Activated CD4-positive, alpha-beta T cell treated with anti-CD3 and anti-CD28 coated beads for 48 hours (primary cell): ENCODE measurements at regions not wholly inside any gene's neighbourhood (a gene's known extent, or its start where the extent isn't known, plus 50 kb on each side); places are given as distances from the start of the nearest gene placed in this dataset.
"Not testable (repeated sequence)": the region's sequence is repeated elsewhere in the genome, so short reads cannot be mapped to it uniquely, and the experiment has no call there.

Source experiments
- DNase-seq: peaks from one replicate; pipeline ENCODE4 v3.0.0-alpha.2; 2020

- no peak for DNase-seq
Measured at GRCh38 chr10:10662716-10663408, 354.8 kb upstream of the CELF2 start.

GRCh38 chr10:10663622-10664021 lies 354.1 kb upstream of the CELF2 start:
- DNase-seq, result no peak

- no peak for DNase-seq
Measured at GRCh38 chr10:10665750-10666149, 351.9 kb upstream of the CELF2 start.

GRCh38 chr10:10667466-10667865 lies 350.2 kb upstream of the CELF2 start:
- no peak for DNase-seq

GRCh38 chr10:10676972-10677371 lies 340.7 kb upstream of the CELF2 start:
- no peak for DNase-seq

- DNase-seq, result peak; percentile 72
Measured at GRCh38 chr10:10677479-10677878, 340.2 kb upstream of the CELF2 start.

- no peak for DNase-seq
Measured at GRCh38 chr10:10680496-10680895, 337.2 kb upstream of the CELF2 start.

- DNase-seq, result no peak
Measured at GRCh38 chr10:10684972-10685371, 332.7 kb upstream of the CELF2 start.

GRCh38 chr10:10685566-10685965 lies 332.1 kb upstream of the CELF2 start:
- no peak for DNase-seq

- DNase-seq, result no peak
Measured at GRCh38 chr10:10687751-10688150, 329.9 kb upstream of the CELF2 start.

- DNase-seq, result no peak
Measured at GRCh38 chr10:10699427-10699826, 318.2 kb upstream of the CELF2 start.

- DNase-seq, result no peak
Measured at GRCh38 chr10:10701084-10701611, 316.5 kb upstream of the CELF2 start.

- DNase-seq, result no peak
Measured at GRCh38 chr10:10702211-10702610, 315.5 kb upstream of the CELF2 start.

- DNase-seq, result no peak
Measured at GRCh38 chr10:10703382-10703781, 314.3 kb upstream of the CELF2 start.

GRCh38 chr10:10712155-10712704 lies 305.4 kb upstream of the CELF2 start:
- no peak for DNase-seq

GRCh38 chr10:10714327-10714726 lies 303.3 kb upstream of the CELF2 start:
- DNase-seq, result no peak

GRCh38 chr10:10716972-10717371 lies 300.7 kb upstream of the CELF2 start:
- DNase-seq, result no peak

GRCh38 chr10:10722422-10722821 lies 295.2 kb upstream of the CELF2 start:
- DNase-seq, result no peak

GRCh38 chr10:10725196-10725595 lies 292.5 kb upstream of the CELF2 start:
- DNase-seq, result no peak

GRCh38 chr10:10726101-10726500 lies 291.6 kb upstream of the CELF2 start:
- DNase-seq, result no peak

GRCh38 chr10:10727411-10727810 lies 290.3 kb upstream of the CELF2 start:
- DNase-seq, result not testable (repeated sequence)

GRCh38 chr10:10727812-10728211 lies 289.9 kb upstream of the CELF2 start:
- DNase-seq, result no peak

- DNase-seq, result no peak
Measured at GRCh38 chr10:10730471-10731043, 287.1 kb upstream of the CELF2 start.

GRCh38 chr10:10731366-10731765 lies 286.3 kb upstream of the CELF2 start:
- DNase-seq, result no peak
